Globus pallidus (tissue), 1 donor: ENCODE measurements at regions not wholly inside any gene's neighbourhood (a gene's known extent, or its start where the extent isn't known, plus 50 kb on each side); places are given as distances from the start of the nearest gene placed in this dataset.

Experiments used
- DNase-seq: peaks from one replicate; pipeline ENCODE4 v3.0.0-alpha.2; 2015; ENCODE audit warnings: low spot score

DNA sequence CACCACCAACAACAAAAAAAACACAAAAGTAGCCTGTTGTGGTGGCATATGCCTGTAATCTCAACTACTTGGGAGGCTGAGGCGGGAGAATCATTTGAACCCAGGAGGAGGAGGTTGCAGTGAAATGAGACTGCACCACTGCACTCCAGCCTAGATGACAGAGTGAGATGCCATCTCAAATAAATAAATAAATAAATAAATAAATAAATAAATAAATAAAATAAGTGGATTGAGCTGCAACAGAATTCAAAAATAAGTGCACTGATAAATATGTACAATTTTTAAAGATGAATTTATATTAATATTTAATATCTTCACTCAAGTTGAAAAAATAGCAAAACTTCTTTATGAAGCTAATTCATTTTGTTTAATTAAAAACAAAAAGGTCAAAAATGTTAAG, 259.6 kb downstream of the IRX2 start:
- no peak for DNase-seq

DNA sequence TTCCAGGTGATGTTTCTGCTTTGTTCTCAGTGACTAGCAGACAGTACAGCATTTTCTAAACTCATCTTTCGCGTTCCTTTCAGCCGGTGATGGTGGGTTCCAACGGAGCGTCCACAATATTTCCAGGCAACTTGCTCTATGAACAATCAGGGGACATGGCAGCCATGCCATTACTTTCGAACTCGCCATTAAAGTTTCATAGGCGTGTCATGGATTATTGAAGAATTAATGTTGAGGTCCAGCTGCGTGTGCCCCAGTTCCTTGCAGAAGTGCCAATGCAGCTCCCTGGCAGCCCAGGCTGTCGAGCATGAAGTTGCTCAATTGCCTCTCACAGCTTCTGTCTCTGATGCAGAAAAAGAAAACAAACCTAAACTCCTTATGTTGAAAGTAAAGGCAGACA, 262.2 kb downstream of the IRX2 start:
- no peak for DNase-seq

DNA sequence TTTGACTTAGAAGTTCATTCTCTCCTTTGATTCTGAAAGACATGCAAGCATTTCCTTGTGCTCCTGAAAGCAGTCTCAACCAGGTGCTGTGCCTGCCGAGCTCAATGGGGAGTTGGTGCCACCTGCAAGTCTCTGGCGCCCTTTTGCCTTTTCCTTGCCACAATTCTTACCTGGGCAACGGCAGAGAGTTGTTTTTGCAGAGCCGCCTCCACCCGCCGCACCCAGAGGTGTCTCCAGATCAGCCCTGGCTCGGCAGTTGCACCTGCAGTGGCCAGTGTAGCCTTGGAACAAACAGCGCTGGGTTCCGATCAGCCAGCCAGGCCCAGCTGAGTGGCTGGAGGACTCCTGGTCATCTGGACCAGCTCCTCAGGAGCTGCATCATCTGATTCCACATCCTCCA, 262.9 kb downstream of the IRX2 start:
- no peak for DNase-seq

DNA sequence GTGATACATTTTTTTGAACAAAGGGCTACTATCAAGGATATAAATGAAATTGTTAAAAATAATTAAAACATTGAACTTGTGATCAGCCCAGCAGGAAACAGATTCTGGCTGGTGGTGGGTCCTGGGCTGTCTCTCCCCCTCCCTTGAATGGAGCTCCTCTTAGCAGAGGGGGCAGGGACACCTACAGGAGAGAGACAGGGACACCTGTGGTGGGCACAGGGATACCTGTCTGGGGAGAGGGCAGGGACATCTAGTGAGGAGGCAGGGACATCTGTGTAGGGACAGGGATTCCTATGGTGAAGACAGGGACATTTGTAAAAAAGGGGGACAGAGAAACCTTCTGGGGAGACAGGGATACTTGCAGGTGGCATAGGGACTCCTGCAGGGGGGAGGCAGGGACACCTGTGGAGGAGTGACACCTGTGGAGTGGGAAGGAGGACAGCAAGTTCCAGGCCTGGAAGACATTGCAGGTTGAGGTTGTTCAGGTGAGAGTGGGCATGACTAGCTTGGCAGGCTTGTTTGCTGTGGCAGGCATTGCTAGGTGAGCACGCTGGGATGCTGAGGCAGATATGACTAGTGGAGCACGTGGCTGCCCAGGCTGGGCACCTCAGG, 264.2 kb downstream of the IRX2 start:
- no peak for DNase-seq

DNA sequence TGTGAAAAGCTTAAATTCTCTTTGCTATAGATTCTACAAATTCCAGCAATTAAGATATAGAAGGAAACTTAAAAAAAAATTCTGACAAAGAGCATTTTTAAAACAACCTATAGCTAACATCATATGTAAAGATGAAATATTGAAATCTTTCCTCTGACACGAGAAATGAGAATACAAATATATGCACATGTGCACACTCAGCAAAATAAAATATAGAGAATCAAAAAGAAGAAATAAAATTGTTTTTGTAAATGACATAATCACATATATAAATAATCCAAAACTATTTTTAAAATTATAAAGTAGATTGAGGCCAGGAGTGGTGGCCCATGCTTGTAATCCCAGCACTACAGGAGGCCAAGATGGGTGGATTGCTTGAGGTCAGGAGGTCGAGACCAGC, 265.1 kb downstream of the IRX2 start:
- no peak for DNase-seq

DNA sequence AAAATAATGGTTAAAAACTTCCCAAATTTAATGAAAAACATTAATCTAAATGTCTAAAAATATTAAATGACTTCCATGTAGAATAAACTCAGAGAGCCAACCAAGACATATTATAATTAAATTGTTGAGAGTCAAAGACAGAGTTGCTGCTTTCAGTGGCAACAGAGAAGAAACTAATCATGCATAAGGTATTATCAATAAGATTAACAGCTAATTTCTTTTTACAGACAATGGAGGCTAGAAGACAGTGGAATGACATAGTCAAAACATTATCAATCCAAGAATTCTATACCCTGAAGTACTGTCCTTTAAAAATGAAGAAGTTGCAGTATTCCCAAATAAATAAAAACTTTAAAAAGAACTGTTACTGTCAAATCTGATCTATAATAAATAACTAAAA, 268.7 kb downstream of the IRX2 start:
- DNase-seq, result no peak

DNA sequence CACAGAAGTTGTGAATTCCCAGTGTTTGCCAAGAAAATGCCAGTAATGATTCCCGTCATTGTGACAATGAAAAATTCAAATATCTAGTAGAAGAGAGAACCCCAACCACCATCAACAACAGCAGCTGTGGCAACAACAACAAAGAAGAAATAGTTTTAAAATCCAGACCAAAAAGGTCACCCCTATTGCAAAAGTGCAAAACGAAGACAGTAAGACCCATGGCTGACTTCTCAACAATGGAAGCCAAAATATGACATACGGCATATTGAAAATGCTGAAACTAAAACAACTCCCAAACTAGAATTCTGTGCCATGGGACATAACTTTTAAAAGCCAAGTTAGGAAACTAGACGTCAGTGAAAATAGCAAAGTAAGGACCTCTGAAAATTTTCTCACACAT, 270.6 kb downstream of the IRX2 start:
- DNase-seq, result no peak

DNA sequence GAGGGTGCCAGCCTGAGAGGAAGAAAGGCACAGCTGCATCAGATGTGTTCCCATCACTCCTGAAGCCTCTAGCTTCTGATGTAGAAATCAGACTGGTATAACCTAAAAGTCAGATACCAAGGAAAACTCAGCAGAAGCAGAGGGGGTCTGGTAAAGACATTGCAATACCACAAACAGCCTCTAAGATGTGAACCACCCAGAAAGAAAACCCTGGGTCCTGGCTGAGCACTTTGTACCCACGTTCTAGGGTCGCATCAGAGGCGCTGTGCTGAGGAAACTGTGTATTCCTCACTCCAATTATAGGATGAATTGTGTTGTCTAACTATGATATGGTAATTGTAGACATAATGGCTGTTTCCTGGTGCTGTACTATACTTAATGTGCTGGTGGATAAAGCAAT, 275.6 kb downstream of the IRX2 start:
- no peak for DNase-seq

DNA sequence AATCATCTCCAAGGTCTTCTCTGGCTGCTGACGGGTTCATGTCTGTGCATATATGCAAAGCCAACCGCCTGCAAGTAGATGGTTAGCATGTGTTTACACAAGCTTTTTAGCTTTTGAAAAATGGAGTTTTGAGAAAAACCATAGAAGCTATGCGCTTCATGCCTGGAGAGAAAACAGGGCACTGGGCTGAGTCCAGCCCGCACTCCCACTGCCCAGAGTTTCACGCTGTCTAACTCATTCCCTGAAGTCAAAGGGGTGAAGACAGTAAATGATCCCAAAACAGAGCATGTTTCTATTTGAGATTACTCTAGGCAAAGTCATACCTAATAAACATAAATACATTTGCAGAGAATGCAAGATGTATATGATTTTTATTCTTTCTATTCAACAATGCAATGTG, 278.8 kb downstream of the IRX2 start:
- DNase-seq, result no peak

DNA sequence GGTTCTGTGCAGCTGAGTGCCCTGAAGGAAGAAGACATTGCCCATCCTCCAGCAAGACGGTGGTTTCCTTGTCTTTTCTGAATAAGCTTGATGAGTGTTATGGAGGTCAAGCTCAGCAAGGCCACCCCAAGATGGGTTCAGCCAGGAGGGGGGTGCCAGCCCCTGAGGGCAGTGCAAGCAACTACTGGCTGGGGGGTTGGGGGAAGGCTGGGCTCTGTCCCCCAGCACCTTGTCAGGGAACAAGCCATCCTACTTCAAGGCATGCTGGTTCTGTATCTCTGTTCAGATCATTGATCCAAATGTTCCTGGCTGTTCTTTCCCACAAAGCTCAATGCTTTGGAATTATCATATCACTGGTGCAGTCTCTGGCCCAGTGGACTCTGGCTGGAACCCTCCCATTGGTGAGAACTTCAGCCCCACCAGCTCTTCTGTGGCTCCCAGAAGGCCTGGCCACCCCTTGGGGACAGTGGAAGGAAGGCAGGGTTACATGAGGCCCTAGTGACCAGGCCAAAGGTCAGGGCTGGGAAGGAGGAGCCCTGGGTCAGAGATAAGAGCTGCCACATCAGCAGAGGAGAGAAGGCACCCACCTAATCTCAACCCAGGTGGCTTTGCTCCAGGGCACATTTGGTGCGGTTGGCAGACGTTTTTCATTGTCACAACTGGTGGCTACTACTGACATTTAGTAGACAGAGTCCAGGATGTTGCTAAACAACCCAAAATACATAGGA, 280.2 kb downstream of the IRX2 start:
- DNase-seq, result no peak

DNA sequence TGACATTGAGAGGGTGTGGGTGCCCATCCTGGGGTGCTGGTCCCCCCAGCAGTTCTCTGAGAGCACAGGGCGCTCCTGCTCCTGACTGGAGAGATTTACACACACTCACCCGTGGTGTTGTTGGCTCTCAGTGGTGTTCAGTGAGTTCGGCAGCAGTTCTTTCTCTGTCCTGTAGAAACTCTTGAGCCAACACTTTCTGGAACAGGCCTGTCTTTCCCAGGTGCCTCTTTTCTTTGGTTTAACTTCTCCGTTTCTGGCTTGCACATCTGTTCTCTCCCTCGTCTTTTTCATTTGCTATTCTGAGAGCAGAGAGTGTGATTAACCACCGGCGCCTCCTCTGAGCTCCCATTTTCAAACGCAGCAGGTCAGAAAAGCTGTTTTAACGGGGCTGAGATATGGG, 284.5 kb downstream of the IRX2 start:
- no peak for DNase-seq

DNA sequence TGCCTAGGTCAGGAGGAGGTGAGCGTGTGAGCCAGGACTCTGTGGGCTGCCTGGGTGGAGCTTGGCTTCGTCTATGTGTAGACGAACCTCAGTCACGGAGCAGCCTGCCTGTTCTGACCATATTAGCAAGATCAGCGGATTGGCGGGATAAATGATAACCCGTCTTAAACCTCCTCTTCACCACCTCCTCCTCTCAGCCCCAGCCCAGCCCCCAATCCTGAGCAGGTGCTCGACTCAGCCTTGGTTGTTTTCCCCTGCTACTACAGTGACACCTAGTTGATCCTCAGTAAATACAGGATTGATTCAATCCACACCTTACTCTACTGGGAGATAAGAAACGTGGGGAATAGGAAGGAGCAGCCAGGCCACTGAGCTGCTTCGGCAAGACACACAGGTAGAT, 286.1 kb downstream of the IRX2 start:
- no peak for DNase-seq

DNA sequence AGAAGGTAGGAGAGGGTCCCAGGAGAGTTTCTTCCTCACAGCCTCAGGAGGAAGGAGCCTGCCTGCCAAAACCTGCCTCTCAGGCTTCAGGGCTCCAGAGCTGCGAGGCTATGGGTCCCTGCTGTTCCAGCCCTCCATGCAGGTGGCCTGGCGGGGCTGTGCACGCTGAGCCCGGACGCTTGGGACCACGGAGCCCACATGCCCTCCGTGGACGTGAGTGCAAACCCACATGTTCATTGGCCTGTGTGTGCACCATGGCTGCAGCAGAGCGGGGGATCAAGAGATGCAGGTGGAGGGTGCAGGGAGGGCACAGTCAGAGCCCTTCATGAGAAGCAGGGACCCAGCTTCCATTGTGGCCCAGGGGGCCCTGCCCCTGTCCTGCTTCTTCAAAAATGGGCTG, 287.3 kb downstream of the IRX2 start:
- no peak for DNase-seq

DNA sequence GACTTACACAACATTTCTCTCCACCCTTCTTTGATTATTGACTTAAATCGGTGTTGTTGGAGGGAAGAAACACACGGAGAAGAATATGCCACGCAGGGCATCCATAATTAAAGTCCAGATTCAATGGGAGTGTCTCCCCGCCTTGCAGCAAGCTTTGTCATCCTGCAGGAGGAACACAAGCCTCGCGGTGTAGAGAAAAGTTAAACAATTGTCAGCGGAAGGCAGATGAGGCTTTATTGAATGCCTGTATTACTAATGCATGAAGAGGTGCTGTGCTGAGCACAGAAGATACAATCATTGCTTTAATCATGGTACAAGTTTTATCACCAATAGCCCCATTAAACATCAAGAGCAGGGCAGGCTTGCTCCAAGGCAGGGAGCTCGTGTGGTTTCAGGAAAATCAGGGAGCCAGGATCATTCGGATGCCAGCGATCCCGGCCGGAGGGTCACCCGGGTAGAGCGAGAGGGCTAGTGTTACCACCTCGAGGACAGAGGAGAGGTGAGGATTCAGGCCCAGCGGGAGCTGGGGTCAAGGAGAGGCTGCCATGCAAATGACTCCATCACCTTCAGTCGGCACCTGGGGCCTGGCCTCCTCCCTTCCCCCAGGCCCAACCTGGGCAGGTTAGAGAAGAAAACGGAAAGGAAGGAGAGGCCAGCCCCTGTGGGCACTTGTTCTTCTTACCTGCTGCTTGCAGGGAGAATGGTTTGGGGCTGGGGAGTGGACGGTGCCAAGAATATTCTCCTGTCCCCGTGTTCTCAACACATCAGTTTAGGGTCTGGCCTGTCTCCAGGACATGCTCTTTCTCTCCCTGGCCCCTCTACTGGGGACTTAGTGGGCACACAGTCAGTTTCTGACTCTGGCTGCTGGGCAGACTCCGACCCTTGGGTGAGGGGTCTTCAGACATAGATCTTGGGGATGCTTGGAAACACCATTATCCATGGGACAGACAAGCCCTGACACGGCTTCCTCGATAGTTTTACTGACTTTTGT, 289.5 kb downstream of the IRX2 start:
- no peak for DNase-seq

DNA sequence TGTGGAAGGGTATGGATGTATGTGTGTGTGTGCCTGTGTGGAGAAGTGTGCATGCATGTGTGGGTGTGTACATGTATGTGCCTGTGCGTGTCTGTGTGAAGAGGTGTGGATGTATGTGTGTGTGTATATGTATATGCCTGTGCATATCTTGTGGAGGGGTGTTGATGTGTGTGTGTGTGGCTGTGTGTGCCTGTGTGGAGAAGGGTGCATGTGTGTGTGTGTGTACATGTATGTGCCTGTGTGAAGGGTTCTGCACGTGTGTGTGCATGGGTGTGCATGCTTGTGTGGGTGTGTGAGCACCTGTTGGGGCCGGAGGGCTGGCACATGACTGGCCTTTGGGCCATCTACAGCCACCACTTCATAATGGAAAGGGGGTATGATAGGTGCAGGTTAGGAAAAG, 291.4 kb downstream of the IRX2 start:
- no peak for DNase-seq

DNA sequence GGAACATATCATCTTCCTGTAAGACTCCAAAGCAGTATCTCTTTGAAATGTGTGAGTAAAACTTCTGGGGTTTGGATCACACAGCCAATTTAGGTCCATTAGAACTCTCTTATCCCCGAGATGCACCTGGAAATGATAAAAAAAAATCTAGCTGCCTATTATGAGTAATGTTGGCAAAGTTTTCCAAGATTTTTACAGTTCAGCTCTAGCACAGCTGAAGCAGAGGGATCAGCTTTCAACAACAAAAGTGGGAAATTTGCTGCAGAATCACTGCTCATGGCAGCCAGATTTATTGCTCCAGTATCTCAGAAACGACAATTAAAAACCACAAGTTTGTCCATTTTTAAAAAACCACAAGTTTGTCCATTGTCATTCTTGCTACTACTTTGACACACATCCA, 292.2 kb downstream of the IRX2 start:
- no peak for DNase-seq

DNA sequence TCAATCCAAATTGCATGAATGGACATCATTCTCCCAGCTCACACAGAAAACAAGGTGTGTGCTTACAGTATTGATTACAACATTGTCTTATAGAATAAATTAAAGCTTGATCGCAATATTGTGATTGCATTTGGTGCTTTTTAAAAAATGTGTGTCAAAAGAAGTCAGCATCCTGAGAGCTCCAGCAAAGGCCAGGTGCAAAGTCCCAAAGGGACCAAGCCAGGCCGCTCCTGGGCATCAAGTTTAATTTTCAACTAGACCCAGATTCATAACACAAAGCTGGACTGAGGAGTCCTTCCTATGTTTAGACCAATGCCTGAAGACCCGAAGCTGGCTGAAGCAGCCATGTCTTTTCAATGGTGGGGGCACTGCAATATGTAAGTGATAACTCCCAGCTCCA, 295.6 kb downstream of the IRX2 start:
- no peak for DNase-seq

DNA sequence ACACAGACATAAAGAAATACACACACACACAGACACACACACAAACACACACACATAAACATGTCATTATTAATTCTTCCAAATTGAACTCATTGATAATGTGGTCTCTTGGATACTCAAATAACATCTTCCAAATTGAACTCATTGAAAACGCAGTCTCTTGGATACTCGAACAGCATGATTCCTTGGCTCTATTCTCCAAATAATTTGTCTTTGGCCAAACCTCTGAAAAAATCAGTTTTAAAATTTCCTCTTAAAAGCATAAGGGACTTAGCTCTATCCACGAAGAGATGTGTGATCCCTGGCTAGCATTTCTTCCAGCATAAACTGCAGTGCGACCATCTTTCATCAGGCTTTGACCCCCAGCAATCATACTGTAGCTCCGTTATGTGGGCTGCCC, 296.6 kb downstream of the IRX2 start:
- DNase-seq, result no peak

DNA sequence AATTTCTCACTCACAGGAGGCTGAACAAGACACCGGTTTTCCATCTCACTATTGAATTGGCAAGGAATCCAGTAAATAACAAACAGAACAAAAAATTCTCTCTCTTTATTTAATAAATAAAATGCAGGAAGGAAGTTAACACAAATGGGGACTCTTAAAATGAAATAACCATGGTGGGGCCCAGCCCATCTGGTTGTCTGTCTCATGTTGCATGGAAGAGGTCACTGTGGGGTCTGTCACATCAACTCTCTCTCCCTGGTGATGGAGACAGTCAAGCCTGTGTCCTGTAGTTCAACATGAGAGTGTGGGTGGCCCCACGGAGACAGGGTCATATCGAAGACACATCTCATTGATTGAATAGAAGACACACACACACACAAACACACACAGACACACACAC, 297.7 kb downstream of the IRX2 start:
- no peak for DNase-seq

DNA sequence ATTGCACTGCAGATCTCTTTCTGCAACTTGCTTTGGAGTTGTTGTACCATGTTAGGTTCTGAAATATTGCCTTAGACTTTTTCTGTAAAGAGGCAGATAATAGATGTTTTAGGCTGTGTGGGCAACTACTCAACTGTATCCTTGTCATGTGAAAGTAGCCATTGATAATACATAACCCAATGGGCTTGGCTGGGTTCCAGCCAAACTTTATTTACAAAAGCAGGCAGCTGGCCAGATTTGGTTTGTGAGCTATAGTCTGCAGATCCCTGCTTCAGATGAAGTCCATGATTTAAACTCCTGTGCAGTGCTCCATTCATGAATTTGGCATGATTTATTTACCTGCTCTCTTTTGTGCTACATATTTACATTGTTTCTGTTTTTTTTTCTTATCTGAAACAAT, 300.4 kb downstream of the IRX2 start:
- DNase-seq, result no peak

DNA sequence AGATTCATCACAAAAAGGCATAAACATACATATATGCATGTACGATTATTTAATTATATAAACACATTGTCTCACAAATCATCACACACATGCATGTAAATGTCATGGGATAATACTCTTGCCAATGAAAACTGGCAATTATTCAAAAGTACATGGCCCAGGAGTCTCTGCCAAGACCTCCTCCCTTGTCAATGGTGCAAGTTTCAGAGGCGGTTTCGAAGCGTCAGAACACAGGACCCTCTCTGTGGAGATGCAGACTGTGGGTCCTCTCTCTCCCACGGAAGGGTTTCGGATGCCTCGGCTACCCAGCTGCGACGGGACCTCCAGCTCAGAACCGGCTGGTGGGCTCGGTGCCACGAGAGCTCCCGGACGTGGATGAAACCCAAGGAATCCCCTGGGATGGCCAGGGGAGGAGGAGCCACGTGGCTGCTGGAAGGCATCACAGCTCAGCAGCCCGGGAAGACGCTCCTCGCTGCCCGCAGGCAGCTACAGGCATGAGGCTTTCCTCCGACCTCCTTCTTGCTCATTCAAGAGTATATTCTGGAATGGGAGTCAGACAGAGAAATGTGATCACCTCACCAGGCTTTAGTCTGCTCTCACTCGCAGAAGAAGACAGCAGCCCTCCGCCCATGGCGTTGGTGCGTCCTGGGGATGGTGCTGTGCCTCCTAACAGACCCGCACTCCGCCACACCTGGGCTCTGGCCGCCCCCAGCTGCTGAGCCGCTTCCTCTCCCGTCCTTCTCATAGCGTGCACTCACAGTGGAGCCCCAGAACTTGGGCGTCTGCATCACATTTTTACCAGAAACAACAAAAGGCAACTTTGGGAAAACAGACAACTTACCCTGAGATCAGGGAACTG, 308.8 kb downstream of the IRX2 start:
- no peak for DNase-seq
